ENCODE measurements at regions not wholly inside any gene's neighbourhood (a gene's known extent, or its start where the extent isn't known, plus 50 kb on each side); places are given as distances from the start of the nearest gene placed in this dataset.

DNA sequence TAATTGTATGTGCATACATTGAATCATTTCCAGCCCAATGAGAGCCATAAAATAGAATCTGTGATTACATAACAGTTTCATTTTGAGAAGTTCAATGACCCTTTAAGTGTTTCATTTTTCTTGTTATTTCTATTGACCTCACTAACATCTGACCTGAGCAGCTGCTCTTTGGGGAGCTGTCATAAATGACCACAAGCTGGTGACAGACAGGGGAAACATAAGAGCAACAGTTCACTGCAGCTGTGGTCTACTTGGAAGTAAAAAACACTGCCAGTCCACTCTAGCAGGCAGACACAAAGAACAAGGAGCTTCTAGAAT, 265.4 kb downstream of the DTWD2 start:
- TF ChIP-seq, protein P1, sequence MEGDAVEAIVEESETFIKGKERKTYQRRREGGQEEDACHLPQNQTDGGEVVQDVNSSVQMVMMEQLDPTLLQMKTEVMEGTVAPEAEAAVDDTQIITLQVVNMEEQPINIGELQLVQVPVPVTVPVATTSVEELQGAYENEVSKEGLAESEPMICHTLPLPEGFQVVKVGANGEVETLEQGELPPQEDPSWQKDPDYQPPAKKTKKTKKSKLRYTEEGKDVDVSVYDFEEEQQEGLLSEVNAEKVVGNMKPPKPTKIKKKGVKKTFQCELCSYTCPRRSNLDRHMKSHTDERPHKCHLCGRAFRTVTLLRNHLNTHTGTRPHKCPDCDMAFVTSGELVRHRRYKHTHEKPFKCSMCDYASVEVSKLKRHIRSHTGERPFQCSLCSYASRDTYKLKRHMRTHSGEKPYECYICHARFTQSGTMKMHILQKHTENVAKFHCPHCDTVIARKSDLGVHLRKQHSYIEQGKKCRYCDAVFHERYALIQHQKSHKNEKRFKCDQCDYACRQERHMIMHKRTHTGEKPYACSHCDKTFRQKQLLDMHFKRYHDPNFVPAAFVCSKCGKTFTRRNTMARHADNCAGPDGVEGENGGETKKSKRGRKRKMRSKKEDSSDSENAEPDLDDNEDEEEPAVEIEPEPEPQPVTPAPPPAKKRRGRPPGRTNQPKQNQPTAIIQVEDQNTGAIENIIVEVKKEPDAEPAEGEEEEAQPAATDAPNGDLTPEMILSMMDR (optimal IDR thresholded peaks at IDR 0.05 in 1 of 3, IDR thresholded peaks at IDR 0.05 in 1 of 3, conservative IDR thresholded peaks at IDR 0.05 in 1 of 3; ENCODE audit: extremely low read depth in 1 of 3, insufficient read depth in 2 of 3, low read length in 3 of 3): no peak
- no peak for TF ChIP-seq EZH2 (IDR thresholded peaks at IDR 0.05; ENCODE audit: low read length)

All from keratinocyte (primary cell).